22Rv1 (cell line): ENCODE measurements at regions not wholly inside any gene's neighbourhood (a gene's known extent, or its start where the extent isn't known, plus 50 kb on each side); places are given as distances from the start of the nearest gene placed in this dataset.

Experiments used
- CTCF ChIP-seq: fragments of 450-650 bp; IDR thresholded peaks from 2 replicates; pipeline ENCODE4 v1.5.1; 2017; ENCODE audit warnings: mild to moderate bottlenecking
- ZFX ChIP-seq: fragments of 450-650 bp; IDR thresholded peaks from 2 replicates; pipeline ENCODE4 v1.6.1; 2017; ENCODE audit warnings: antibody characterized with exemption, borderline replicate concordance

DNA sequence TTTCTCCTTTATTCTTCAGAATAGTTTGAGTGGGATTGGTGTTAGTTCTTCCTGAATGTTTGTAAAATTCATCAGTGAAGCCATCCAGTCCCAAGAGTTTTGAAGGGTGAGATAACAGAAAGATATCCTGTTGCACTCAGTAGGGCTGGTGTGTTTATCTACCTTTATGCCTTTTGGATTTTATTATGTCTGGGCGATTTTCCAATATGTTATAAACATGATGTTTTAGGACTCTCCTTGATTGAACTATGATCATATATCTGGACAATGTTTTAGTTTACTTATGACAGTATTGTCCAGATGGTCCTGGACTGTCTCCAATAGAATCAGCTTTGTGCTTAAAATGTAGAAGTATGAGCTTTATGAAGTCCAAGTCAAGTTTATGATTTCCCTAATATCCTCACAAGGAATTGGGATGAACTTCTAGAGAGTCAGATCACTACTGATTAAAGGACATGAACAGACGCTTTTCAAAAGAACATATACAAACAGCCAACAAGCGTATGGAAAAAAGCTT lies 77.6 kb upstream of the ITM2A start:
- TF ChIP-seq CTCF: no peak
- TF ChIP-seq ZFX: no peak
